ENCODE measurements at regions not wholly inside any gene's neighbourhood (a gene's known extent, or its start where the extent isn't known, plus 50 kb on each side); places are given as distances from the start of the nearest gene placed in this dataset.
"Not testable (repeated sequence)": the region's sequence is repeated elsewhere in the genome, so short reads cannot be mapped to it uniquely, and the experiment has no call there.

- not testable (repeated sequence) for DNase-seq
These were observed 357.3 kb upstream of the WSB1 start for GRCh38 chr17:26936645-26937044.

- DNase-seq: not testable (repeated sequence)
These were observed 356.1 kb upstream of the WSB1 start for GRCh38 chr17:26937750-26938322.

- DNase-seq: not testable (repeated sequence)
These were observed 354.2 kb upstream of the WSB1 start for GRCh38 chr17:26939755-26940154.

- DNase-seq: not testable (repeated sequence)
These were observed 353.3 kb upstream of the WSB1 start for GRCh38 chr17:26940587-26940986.

- DNase-seq: no peak
These were observed 331.4 kb upstream of the WSB1 start for GRCh38 chr17:26962255-26963162.

GRCh38 chr17:26963163-26963503 lies 330.8 kb upstream of the WSB1 start:
- no peak for DNase-seq

GRCh38 chr17:26965898-26966624 lies 327.9 kb upstream of the WSB1 start:
- DNase-seq: not testable (repeated sequence)

GRCh38 chr17:26966625-26967179 lies 327.2 kb upstream of the WSB1 start:
- not testable (repeated sequence) for DNase-seq

GRCh38 chr17:26981845-26982425 lies 312.0 kb upstream of the WSB1 start:
- DNase-seq: not testable (repeated sequence)

- not testable (repeated sequence) for DNase-seq
These were observed 311.4 kb upstream of the WSB1 start for GRCh38 chr17:26982563-26982962.

- DNase-seq: not testable (repeated sequence)
These were observed 306.1 kb upstream of the WSB1 start for GRCh38 chr17:26987851-26988250.

GRCh38 chr17:26994648-26995047 lies 299.3 kb upstream of the WSB1 start:
- not testable (repeated sequence) for DNase-seq

GRCh38 chr17:26996146-26996916 lies 297.6 kb upstream of the WSB1 start:
- not testable (repeated sequence) for DNase-seq

GRCh38 chr17:27007734-27008531 lies 286.0 kb upstream of the WSB1 start:
- DNase-seq: not testable (repeated sequence)

GRCh38 chr17:27009087-27009486 lies 284.8 kb upstream of the WSB1 start:
- no peak for DNase-seq

- not testable (repeated sequence) for DNase-seq
These were observed 283.8 kb upstream of the WSB1 start for GRCh38 chr17:27010138-27010537.

- not testable (repeated sequence) for DNase-seq
These were observed 263.4 kb upstream of the WSB1 start for GRCh38 chr17:27030552-27030951.

GRCh38 chr17:27038676-27039075 lies 255.2 kb upstream of the WSB1 start:
- DNase-seq: no peak

GRCh38 chr17:27045039-27045438 lies 248.9 kb upstream of the WSB1 start:
- DNase-seq: not testable (repeated sequence)

- DNase-seq: peak; percentile 5 to 16
These were observed 244.7 kb upstream of the WSB1 start for GRCh38 chr17:27049104-27049784.

GRCh38 chr17:27065588-27065987 lies 228.3 kb upstream of the WSB1 start:
- no peak for DNase-seq
